M059J (cell line): ENCODE measurements at regions not wholly inside any gene's neighbourhood (a gene's known extent, or its start where the extent isn't known, plus 50 kb on each side); places are given as distances from the start of the nearest gene placed in this dataset.
"Not testable (repeated sequence)": the region's sequence is repeated elsewhere in the genome, so short reads cannot be mapped to it uniquely, and the experiment has no call there.

Experiments
- DNase-seq: peaks from one replicate; pipeline ENCODE4 v3.0.0-alpha.2; 2012; ENCODE audit warnings: low read depth

DNA sequence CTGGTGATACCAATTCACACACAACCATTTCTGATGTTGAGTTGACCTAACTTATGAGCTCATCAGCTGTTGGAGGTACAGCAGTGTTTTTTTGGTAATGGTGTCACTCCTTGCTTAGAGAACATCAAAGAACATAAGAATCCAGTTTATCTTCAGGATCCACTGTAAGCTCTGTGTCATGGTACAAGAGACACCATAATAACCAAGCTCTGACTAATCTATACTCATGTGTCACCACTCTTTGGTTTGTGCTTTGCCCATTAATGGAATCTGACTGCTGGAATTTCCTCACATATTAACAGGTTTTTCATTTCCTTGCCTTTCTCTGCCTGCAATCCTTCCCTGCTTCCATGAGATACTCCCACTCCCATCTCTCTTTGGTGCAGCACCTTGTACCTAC is 735.1 kb upstream of the LCORL start:
- DNase-seq: no peak

DNA sequence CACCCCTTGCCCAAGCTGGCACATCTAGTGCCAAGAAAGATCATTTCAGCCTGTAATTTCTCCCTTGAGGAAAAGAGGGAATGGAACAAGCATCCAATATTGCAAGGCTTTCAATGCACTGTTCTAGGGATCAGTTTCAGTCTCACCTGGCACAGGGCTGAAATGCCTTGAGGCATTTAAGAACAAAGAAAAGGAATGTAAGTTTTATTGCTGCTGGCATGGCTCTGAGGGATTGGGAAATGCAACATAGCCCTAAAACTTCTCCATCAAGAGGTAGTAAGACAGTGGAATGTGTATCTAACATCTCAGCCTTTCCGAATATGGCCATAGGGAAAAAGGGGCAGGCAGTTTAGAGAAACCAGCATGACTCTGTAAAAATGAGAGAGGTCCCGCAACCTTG is 732.6 kb upstream of the LCORL start:
- DNase-seq: no peak

DNA sequence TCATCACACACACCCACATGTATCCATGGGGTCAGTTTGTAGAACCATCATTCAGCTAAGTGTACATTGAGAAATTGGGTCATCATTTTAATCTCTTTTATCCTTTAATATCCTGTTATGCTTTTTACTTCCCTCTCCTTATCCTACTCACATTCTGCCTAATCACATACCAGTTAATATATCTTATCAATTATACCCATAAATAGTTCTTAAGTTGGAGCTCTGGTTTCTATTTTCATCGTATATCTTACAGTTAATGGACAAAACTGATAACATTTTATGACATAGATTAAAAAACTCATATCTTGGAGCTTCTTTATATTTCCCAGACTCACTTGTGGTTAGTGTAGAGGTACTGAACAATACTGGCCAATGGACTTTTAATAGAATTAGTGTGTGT is 729.5 kb upstream of the LCORL start:
- DNase-seq: no peak

DNA sequence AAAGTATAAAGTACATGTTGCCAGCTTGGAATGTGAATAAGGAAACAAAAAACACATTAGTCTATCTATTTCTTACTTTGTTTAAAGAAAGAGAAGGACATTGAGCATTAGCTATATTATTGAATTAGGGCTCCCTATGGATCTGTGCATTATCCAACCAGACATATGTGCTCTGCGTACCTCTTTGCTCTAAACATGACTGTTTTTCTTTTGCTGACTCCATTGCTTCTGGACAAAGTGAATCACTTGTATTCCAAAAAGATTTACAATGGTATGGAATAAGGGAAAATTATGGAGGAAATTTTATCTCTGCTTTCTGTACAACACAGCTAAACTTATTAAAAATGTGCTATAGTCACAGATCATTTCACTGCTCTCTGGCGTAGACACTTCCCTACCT is 727.8 kb upstream of the LCORL start:
- no peak for DNase-seq

DNA sequence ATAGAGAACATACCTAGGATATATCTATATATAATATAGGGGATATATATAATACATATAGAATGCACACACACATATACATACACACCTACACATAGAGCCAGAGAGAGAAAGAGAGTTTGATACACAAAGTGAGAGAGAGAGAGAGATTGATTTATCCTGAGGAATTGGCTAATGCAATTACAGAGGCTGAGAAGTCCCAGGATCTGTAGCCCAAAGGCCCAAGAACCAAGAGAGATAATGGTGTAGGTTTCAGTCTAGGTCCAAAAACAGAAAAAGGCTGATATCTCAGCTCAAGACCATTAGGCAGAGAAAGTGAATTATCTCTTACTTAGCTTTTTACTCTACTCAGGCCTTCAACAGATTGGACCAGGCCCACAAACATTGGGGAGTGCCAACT is 715.0 kb upstream of the LCORL start:
- DNase-seq: no peak

DNA sequence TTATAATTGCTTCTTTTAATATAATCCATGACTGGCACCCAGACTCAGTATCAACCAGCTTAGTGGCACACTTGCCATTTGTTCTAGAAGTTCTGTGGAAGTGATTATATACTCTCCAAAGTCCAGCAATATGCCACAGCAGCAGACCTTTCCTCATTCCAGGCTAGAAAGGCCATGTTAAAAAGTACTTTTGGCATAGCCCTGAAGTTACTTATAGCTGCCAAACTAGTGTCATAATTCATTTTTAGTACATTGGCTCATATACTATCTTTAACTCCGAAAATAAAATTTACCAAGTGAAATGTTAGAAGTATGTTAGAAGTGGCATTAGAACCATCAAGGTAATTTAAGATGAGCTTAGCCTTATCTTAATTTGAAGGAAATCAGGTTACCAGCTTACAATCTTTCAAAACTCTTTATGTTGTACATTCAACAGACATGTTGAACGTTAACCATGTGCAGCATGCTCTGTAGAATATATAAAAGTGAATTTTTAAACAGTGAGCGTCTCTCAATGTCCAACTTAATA is 714.2 kb upstream of the LCORL start:
- no peak for DNase-seq

DNA sequence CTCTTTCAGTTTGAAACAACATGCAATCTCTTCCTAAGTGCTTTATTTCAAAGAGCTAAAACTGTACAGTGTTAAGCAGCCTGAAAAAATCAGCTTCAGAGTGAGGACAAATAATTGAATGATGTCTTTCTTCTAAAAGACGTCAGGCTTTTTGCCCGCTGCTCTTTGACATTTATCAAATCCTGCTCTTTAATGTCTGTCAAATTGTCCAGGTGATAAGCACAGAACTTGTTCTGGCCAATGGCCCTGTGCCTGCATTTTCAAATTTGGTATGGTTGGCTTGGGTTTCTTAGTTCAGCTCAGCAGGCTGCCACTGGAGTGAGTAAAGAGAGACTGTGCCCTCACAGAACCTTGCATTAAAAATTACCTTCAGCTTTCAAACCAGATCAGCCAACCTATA is 712.9 kb upstream of the LCORL start:
- DNase-seq: no peak

DNA sequence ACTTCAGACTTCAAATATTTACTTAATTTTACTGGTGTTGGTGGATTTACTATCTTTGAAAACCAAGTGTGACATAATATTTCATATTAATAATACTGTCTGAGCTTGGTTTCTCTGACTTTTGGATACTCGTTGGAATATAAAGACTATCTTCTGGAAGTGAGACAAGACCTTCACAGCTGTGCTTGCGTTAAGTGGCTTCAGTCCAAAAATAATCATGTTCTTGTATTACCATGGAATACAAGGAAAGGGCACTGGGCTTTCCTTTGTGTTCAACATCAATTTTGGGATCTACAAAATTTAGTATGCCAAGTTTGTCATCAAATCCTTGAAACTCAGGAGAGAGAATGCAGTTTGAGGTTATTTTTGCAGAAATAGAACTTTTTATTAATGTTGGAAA is 712.4 kb upstream of the LCORL start:
- DNase-seq: no peak

DNA sequence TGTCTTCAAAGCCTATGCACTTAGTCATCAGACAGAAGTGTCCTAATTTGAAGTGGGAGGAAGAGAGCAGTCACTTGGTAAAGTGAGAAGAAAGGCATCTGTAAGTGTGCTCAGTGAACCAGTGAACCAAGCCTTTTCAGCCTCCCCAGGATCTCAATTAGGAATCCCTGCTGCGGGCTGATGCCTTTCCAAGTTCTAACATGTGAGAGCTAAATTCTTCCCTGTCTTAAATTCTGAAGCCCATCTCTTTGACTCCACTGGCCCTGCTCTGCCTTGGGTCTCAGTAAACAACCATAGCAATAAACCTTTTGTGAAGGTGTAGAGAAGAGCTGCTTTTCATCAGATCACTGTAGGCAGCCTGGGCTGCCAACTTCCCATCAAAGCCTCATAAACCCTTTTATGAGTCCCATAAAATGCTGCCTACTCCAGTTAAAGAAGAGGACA is 701.2 kb upstream of the LCORL start:
- no peak for DNase-seq

DNA sequence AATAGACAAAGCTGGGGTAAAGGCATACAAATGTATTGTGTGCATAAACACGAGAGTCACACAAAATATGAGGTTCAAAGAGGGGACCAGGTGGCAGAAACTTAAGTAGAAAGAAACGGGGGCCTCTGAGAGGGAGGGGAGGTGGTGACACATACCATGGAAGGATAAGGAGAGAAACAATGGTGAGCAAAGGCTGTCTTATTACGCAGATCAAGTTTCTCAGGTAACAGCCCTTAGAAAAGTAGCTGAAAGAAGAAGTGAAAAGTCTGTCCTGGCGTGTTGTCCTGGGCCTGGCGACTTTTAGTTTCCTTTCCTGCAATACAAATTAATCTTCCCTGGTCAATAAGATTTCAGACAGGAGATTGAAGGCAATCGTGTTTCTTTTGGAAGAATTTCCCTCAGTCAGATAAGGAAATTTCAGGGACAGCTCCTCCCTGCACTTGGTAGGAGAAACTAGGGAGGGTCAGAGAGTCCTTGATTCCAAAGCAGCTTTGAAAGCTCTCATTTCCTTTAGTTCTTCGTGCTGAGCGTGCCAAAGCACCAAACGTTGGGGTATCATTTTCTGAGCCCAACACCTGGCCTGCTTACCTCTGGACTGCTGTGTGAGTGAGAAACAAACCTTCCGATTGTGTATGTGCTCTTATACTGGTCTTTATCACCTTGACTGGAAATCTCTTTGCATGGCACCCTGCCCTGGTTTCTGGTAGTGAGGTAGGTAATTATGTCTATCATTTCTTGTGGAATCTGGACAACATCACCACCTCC is 676.7 kb upstream of the LCORL start:
- DNase-seq: no peak

DNA sequence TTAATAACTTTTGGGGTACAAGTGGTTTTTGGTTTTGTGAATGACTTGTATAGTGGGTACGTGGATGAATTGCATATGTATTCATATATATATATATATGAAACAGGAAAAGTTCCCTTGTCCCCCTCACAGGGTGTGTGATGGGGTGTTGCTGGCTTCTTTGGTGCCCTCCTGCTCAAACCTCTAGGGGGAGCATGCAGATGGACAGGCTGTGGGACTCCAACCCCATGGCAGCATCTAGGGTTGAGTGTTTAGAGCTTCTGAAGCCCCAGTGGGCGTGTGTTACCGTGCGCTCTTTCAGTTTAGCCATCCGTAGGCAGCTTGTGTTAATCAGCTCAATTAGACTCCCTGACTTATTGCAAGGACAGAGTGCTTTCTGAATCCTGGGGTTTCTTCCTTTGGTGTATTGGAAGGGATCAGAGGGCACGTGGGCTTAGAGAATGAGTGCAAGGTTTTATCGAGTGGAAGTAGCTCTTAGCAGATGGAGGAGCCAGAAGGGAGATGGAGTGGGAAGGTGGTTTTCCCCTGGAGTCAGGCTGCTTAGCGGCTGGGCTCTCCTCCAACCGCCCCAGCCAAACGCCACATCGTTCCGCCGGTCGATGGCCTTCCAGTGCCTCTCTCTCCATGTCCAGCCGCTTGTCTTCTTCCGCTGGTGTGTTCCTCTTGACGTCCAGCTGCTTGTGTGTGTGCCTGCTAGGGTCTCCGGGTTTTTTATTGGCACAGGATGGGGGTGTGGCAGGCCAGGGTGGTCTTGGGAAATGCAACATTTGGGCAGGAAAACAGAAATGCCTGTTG is 674.4 kb upstream of the LCORL start:
- no peak for DNase-seq

DNA sequence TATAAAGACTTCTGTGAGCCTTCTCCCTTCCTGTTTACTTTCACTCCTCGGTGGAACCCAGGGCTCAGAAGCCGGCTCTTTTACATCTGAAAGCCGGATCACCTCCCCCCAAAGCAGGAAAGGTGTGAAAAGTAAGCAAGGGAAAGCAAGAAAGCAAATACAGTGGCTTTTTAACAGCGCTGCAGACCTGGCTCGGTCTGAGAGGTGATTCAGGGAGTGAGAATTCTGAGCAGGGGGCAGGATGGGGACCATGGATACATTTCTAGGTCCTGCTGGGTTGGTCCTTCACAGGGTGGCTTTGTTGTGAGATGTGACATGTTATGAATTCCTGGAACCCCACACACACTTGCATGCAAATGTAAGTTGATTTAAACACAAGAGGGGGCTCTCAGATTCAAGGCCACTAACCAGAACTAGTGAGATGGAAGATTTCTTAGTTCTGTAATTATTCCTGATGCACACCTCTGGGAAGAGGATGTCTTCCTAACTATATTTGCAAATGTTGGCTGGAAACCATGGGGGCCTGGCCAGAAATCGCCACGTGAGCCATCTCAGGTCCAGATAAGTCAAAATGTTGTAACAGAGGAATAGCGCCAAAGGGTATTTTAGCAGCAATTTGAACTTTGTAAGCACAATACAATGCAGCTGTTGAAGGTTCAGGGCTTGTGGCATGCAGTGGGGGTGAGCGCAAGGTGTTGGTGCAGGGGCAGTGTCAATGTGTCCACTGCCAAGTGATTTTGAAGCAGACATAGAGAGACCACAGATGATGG is 670.1 kb upstream of the LCORL start:
- DNase-seq: no peak

DNA sequence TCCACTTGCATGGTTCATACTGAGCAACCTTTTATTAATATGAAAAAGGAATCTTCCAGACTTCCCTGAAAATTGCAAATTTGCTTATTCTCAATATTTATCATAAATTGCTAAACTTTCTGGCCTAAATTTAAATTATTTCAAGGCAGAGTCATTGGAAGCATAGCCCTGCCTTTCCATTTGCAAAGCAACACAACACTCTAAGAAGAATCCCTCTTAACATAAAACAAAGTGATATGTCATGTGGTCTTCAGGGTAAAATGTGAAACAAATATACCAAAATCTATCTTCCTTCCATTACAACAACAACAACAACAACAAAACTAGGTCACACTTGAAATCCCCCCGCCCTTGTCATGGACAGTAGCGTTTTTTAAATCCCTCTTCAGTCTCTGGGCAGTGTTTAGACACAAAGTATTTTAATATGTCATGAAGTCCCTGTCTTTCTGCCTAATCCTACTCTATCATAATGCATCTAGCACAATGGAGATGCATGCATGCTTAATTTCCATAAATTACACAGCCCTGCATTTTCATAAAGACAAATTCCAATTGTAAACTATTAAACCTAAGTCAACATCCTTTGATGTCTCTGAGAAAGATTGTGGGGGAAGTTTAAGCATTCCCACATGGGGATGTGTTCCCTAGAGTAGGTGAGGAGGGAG is 668.9 kb upstream of the LCORL start:
- DNase-seq: no peak

DNA sequence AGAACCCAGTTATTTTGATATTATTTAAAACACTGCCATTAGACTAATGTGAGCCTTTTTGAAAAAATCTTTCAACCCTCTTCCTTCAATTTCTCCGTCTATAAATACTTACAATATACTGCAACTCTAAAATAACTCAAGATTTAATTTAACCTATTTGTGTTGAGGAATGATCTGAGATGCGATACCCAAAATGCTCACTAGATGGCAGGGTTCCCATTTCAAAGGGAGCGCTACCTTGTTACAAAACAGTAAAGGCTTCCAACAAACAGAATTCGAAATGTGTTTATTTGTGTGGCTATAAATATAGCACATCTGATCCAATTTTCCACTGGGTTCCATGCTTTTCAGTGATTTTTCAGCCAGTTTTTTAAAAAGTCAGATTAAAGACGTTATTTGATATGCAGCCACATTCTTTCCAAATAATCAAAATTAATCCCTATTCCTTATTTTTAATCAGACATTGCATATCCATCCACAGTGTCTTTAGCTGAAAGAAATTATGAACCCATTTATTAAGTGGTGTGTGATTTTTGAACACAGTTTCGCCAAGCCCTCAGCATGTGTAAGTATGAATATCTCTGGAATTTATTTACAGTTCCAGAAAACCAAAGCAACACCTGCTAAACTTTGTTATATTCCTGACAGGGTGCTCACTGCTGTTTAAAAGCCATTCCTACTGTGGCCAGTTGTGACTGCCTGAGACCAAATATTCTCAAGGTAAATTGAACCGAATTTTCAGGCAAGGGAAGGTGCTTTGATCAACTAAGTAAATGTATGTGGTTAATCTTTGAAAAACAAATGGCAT is 668.0 kb upstream of the LCORL start:
- peak; percentile 45 for DNase-seq

DNA sequence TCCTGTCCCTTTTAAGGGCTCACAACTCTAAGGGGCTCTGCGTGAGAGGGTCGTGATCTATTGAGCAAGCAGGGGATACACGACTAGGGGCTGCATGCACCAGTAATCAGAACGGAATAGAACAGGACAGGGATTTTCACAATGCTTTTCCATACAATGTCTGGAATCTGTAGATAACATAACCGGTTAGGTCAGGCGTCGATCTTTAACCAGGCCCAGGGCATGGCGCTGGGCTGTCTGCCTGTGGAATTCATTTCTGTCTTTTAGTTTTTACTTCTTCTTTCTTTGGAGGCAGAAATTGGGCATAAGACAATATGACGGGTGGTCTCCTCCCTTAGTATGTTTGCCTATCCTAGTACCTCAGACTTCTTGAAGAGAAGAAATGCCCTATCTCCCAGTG is 666.8 kb upstream of the LCORL start:
- DNase-seq: not testable (repeated sequence)

DNA sequence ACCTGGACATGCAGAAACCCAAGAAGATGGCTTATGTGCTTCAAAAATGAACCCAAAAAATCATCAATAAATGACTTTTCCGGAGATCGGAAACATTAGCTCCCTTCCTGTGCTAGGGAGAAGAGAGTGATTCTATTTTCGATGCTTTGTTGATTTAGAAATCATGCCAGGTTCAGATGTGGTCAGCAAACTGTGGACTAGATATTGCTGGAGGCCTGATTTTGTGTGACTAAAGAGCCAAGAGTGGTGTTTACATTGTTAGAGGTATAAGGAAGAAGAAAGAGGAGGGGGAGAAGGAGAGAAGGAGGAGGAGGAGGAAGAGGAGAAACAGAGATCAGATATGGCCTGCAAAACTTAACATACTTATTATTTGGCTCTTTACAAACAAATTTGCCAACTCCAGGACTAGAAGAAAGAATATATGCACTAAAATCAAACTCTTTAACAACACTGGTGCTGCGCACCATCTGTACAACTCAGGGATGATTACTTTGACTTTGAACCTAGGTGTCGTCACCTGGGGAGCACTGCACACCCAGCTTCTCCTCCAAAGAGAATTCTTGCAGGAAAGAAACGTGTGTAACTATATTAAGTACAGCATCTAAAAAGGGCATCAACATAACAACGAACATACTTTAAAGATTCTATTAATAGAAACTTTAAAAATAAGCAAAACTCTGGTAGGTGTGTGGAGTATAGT is 664.9 kb upstream of the LCORL start:
- DNase-seq: no peak

DNA sequence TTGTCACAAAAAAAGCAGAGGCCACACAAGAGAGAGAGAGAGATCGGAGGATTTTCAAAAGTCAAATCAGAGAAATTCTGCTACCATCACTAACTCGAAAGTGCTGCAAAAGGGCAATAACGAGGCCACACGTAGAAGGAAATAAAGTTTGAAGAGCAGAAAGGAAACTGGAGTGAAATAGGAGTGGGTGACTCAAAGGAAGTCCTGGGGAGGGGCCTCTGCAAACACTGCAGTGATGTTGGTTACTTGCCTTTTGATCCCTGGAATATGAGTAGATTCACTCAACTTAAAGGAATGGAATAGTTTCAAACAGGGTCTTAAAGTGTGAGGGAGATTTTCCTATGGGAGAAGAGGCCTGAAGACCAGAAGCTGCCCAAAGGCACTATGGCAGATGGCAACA is 663.4 kb upstream of the LCORL start:
- DNase-seq: no peak

DNA sequence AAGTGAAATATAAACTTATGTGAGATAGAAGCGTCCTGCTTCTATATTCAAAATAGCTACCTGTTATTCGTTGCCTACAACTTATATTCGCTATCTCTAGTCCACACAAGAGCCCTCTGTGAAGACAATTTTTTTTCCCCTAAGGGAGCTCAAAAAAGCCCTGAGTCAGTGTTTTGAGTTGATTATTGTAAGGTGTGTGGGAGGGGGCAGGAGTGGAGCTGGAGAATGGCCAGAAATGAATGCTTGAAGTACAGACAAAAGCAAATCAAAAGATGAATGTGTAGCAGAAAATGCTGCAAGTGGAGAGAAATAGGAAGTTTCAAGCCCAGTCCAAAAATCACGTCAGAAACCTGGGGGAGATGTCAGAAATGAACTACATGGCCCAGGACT is 655.0 kb upstream of the LCORL start:
- no peak for DNase-seq

DNA sequence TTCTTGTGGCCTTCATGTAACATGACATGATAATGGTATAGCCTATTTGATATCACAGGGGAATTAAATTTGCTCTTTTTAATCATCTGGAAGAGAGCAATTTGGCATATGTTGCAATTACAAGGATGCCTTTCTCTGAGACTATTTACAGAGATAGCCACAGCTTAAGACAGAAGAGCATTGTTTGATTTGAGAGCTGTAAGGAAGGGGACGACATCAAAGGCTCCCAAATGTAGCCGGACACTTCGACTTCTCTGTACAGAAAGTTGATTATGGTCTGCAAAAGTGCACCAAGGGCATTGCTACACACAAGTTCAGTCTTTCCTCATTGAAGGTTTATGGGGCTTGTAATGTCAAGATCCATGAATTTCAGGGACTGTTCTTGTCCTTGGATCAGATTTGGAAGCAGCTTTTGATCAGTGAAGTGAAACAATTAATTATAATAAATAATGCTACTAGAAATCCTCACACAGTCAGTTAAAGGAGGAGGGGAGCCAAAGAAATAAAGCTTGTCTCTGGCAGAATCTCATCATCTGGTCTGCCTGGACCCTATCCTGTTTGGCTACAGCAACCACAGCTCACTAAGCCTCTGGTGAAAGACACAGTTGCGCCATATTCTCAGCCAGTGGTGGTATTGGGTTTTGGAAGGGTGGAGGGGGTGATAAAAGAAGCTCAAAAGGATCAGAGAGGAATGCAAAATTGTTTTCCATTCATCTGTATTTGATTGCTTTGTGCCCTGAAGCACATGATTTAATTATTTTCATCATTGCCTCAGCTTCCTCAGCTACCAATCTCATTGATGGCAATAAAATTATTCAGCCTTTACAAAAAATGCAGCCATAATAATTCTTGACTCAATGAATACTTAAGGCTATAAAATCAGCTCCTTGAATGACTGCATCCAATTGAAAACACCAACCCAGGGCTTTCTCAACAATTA is 654.3 kb upstream of the LCORL start:
- no peak for DNase-seq
